Common myeloid progenitor, CD34-positive (primary cell): ENCODE measurements at regions not wholly inside any gene's neighbourhood (a gene's known extent, or its start where the extent isn't known, plus 50 kb on each side); places are given as distances from the start of the nearest gene placed in this dataset.
"Not testable (repeated sequence)": the region's sequence is repeated elsewhere in the genome, so short reads cannot be mapped to it uniquely, and the experiment has no call there.

Source experiments
- CTCF ChIA-PET: fragments of 350-600 bp; sonication (Branson Sonifier 250); formaldehyde crosslinking; loops from one replicate; lab custom pipeline; 2021; ENCODE audit warnings: antibody characterized with exemption; lab: Charles Lee
- POLR2A ChIA-PET: fragments of 350-600 bp; sonication (Branson Sonifier 250); formaldehyde crosslinking; loops from one replicate; lab custom pipeline; 2021; ENCODE audit warnings: antibody characterized with exemption; lab: Charles Lee
- DNase-seq, 3 donors: peaks; one replicate each; pipeline versions ENCODE4 v3.0.0 to v3.0.0-alpha.2; 2013
- H3K27ac ChIP-seq, 2 experiments: 1 replicate in 1 of 2; 2 replicates in 1 of 2; pipeline ENCODE4 v1.7.0; 2013; ENCODE audit warnings: inconsistent platforms in 2 of 2, low read length in 2 of 2, mild to moderate bottlenecking in 2 of 2, low read depth in 1 of 2, moderate library complexity in 1 of 2; ENCODE audit not compliant: severe bottlenecking in 2 of 2, insufficient read depth in 1 of 2, poor library complexity in 1 of 2
- H3K27me3 ChIP-seq, 5 experiments: replicated peaks in 2 of 5; 1 replicate in 3 of 5; 2 replicates in 2 of 5; pipeline versions ENCODE4 v1.6.1 to v1.7.0; 2013; ENCODE audit warnings: low read length in 4 of 5, mild to moderate bottlenecking in 2 of 5, moderate library complexity in 2 of 5, inconsistent platforms in 1 of 5; ENCODE audit not compliant: insufficient read depth in 5 of 5, control insufficient read depth in 4 of 5
- H3K36me3 ChIP-seq, 4 experiments: 1 replicate in 2 of 4; 2 replicates in 2 of 4; pipeline versions ENCODE4 v1.6.1 to v1.7.0; 2013; ENCODE audit warnings: low read length in 3 of 4, control low read depth in 1 of 4, mild to moderate bottlenecking in 1 of 4; ENCODE audit not compliant: control insufficient read depth in 4 of 4, insufficient read depth in 4 of 4
- H3K4me1 ChIP-seq, 4 experiments: 1 replicate in 3 of 4; 2 replicates in 1 of 4; pipeline versions ENCODE4 v1.6.1 to v1.7.1; 2013; ENCODE audit warnings: low read length in 3 of 4, mild to moderate bottlenecking in 3 of 4, control low read depth in 1 of 4, inconsistent platforms in 1 of 4, moderate library complexity in 1 of 4; ENCODE audit not compliant: control insufficient read depth in 4 of 4, insufficient read depth in 4 of 4; ENCODE audit errors: control extremely low read depth in 1 of 4
- H3K4me3 ChIP-seq, 7 experiments: 1 replicate in 4 of 7; 2 replicates in 3 of 7; pipeline versions ENCODE4 v1.5.1 to v1.7.0; 2013; ENCODE audit warnings: mild to moderate bottlenecking in 7 of 7, low read length in 6 of 7, moderate library complexity in 6 of 7, inconsistent platforms in 2 of 7, low read depth in 2 of 7, control low read depth in 1 of 7; ENCODE audit not compliant: insufficient read depth in 4 of 7, control insufficient read depth in 1 of 7; ENCODE audit errors: extremely low read depth in 1 of 7
- H3K9me3 ChIP-seq, 5 experiments: 1 replicate in 4 of 5; 2 replicates in 1 of 5; pipeline versions ENCODE4 v1.6.1 to v1.7.1; 2013; ENCODE audit warnings: low read length in 4 of 5, mild to moderate bottlenecking in 2 of 5, inconsistent platforms in 1 of 5, low read depth in 1 of 5, moderate library complexity in 1 of 5; ENCODE audit not compliant: control insufficient read depth in 4 of 5, insufficient read depth in 2 of 5; ENCODE audit errors: control extremely low read depth in 1 of 5
- WGBS: methylation state at CpG from one replicate; pipeline ENCODE4 v1.1.5; 2013; ENCODE audit not compliant: insufficient coverage; 5-methylcytosine and 5-hydroxymethylcytosine counted together

GRCh38 chr3:197450810-197451209 is 105.0 kb downstream of the BDH1 start:
- no peaks in the 10 kb centered on the region for H3K36me3 ChIP-seq
- H3K27ac ChIP-seq: no peak overlapping the region
- H3K4me1 ChIP-seq: peaks cover 0 to 5% (median 0%) of the 10 kb centered on the region in 4 experiments
- no peak overlapping the region for H3K4me3 ChIP-seq
- POLR2A ChIA-PET: no interaction called here
- CTCF ChIA-PET: no interaction called here
- no peaks in the 10 kb centered on the region for H3K9me3 ChIP-seq
- peaks cover 0 to 9% (median 2%) of the 10 kb centered on the region in 5 experiments for H3K27me3 ChIP-seq
- DNase-seq: no peak
- no CpG with 5 or more reads among the region's 4 CpGs for WGBS

DNA sequence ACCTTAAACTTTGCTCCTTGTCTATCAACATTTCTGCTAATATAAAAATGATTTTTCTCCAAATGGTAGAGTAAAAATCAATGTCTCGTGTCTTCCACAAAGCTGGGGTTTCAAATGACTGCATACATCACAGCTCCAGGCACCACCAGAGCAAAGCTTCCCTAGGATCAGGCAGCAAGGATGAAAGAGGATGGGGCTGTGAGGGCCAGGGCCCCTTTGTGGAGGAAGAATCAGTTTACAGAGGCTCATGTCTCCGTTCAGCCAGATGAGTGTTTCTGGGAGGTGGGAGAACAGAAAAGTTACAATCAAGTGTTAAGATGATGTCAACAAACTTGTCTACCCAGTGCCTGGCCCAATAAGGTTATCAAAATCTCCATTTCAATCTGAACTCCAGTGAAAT is 105.5 kb downstream of the BDH1 start:
- CTCF ChIA-PET: no interaction called here
- H3K4me1 ChIP-seq: peaks cover 0 to 4% (median 2%) of the 10 kb centered on the region in 4 experiments
- no peak for DNase-seq
- no peaks in the 10 kb centered on the region for H3K9me3 ChIP-seq
- no CpG with 5 or more reads among the region's 2 CpGs for WGBS
- H3K27me3 ChIP-seq: peaks cover 0 to 6% (median 0%) of the 10 kb centered on the region in 5 experiments
- no peak overlapping the region for H3K4me3 ChIP-seq
- POLR2A ChIA-PET: no interaction called here
- H3K36me3 ChIP-seq: no peaks in the 10 kb centered on the region
- no peak overlapping the region for H3K27ac ChIP-seq

GRCh38 chr3:197449181-197449580 is 106.6 kb downstream of the BDH1 start:
- H3K4me3 ChIP-seq, CTCF ChIA-PET, H3K36me3 ChIP-seq, H3K4me1 ChIP-seq, H3K9me3 ChIP-seq, H3K27ac ChIP-seq, H3K27me3 ChIP-seq, DNase-seq, POLR2A ChIA-PET: not testable (repeated sequence)
- WGBS: no CpG with 5 or more reads among the region's 3 CpGs

DNA sequence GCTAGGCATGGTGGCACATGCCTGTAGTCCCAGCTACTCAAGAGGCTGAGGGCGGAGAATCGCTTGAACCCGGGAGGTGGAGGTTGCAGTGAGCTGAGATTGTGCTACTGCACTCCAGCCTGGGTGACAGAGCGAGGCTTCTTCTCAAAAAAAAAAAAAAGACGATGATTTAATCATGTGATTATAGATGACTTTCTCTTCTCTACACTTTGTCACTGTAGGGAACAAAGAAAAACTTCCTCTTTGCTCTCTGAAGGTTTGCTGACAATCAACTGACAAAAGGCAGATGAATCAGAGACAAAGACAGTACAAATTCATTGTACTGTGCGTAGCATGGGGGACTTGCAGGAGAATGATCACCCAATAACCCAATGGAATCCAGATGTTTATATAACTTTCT is 108.0 kb downstream of the BDH1 start:
- H3K4me1 ChIP-seq, H3K4me3 ChIP-seq, H3K27me3 ChIP-seq, H3K9me3 ChIP-seq, H3K36me3 ChIP-seq, CTCF ChIA-PET, POLR2A ChIA-PET, H3K27ac ChIP-seq: not testable (repeated sequence)
- peak in 2 of 3 donors; percentile 16 to 28 for DNase-seq
- WGBS: 100% methylated on average over 3 of the region's 6 CpGs

- no peak overlapping the region for H3K4me3 ChIP-seq
- CTCF ChIA-PET: interaction anchor here (0.8 kb wide), 1 partner anchor 15 kb away, joined by 3 read pairs; no protein-coding TSS in a partner anchor
- H3K27me3 ChIP-seq: peaks cover 0 to 4% (median 0%) of the 10 kb centered on the region in 5 experiments
- WGBS: 100% methylated on average over 6 of the region's 7 CpGs
- H3K36me3 ChIP-seq: no peaks in the 10 kb centered on the region
- no peak overlapping the region for H3K27ac ChIP-seq
- H3K9me3 ChIP-seq: no peaks in the 10 kb centered on the region
- no peak for DNase-seq
- POLR2A ChIA-PET: no interaction called here
- peaks cover 0 to 4% (median 2%) of the 10 kb centered on the region in 4 experiments for H3K4me1 ChIP-seq
Measured at GRCh38 chr3:197447057-197447456, 108.7 kb downstream of the BDH1 start.

DNA sequence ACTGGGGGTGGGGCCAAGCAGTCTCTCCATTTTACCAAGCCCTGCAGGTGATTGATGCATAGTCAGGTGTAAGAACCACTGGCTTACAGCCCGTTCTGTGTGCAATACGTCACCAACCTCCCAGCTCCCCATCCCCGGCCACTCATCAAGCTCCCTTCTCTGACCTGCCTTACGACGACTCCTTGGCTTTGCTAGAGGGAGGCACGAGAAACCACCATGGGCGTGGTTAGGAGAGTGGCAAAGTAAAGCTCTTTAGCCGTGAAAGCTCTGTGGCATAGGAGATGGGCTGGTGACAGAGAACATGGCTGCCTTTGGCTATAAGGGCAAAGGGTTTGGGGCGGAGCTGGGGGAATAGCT is 109.1 kb downstream of the BDH1 start:
- H3K4me3 ChIP-seq: no peak overlapping the region
- no peak overlapping the region for H3K27ac ChIP-seq
- no peak for DNase-seq
- 96% methylated on average over 7 of the region's 9 CpGs for WGBS
- no peaks in the 10 kb centered on the region for H3K9me3 ChIP-seq
- no peaks in the 10 kb centered on the region for H3K36me3 ChIP-seq
- ChIA-PET POLR2A (no interaction called here), CTCF (interaction anchor here (0.8 kb wide), 1 partner anchor 14 kb away, joined by 3 read pairs; no protein-coding TSS in a partner anchor)
- peaks cover 0 to 4% (median 2%) of the 10 kb centered on the region in 4 experiments for H3K4me1 ChIP-seq
- peaks cover 0 to 6% (median 0%) of the 10 kb centered on the region in 5 experiments for H3K27me3 ChIP-seq

DNA sequence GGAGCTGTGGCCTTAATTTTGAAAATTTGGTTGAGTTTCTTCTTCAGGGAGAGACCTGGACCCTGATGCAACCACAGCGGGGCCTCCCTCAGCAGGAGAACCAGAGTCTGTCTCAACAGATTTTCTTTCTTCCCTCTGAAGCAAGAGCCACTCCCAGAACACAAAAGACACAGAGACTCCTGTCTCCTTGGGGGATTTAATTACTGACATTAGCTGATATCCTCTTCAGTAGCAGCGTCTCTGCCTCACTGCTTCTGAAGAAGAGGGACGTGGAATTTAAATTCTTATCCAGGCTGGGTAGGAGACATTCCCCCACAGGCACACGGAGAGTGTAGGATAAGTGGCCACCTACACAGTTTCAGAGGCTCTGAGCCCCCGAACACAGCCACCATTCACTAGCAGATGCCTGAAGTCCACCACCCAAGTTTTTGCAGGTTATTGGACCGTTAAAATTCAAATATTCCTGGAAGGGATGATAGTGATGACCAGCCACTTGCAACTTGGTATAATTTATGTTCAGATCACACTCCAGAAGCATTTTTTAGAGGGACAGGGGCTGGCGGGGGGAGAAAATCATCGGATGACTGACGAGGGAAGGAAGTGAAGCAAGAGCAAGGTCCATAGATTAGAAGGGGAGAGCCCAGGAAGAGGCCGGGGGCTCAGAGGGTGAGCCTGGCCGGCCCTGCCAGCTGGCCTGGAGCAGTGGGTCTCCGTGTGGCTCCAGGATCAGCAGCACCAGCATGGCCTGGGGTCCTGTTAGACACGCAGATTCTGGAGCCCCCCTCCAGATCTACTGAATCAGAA is 109.7 kb downstream of the BDH1 start:
- POLR2A ChIA-PET: no interaction called here
- H3K9me3 ChIP-seq: no peaks in the 10 kb centered on the region
- no peak overlapping the region for H3K4me3 ChIP-seq
- H3K27ac ChIP-seq: no peak overlapping the region
- no peak for DNase-seq
- 68% methylated on average over 10 of the region's 13 CpGs for WGBS
- no peaks in the 10 kb centered on the region for H3K36me3 ChIP-seq
- peaks cover 0 to 6% (median 0%) of the 10 kb centered on the region in 5 experiments for H3K27me3 ChIP-seq
- CTCF ChIA-PET: interaction anchor here (0.8 kb wide), 1 partner anchor 14 kb away, joined by 3 read pairs; no protein-coding TSS in a partner anchor
- peaks cover 0 to 4% (median 2%) of the 10 kb centered on the region in 4 experiments for H3K4me1 ChIP-seq
